Ishikawa (cell line): ENCODE measurements at regions not wholly inside any gene's neighbourhood (a gene's known extent, or its start where the extent isn't known, plus 50 kb on each side); places are given as distances from the start of the nearest gene placed in this dataset.

Source experiments
- CEBPB ChIP-seq: IDR thresholded peaks from 2 replicates; pipeline ENCODE4 v1.6.1; 2012
- CREB1 ChIP-seq: IDR thresholded peaks from 2 replicates; pipeline ENCODE4 v1.6.1; 2012; ENCODE audit warnings: low read depth
- EGR1 ChIP-seq: IDR thresholded peaks from 2 replicates; pipeline ENCODE4 v1.6.1; 2012
- EP300 ChIP-seq: IDR thresholded peaks from 2 replicates; pipeline ENCODE4 v1.6.1; 2012; ENCODE audit warnings: borderline replicate concordance
- FOXM1 ChIP-seq: IDR thresholded peaks from 2 replicates; pipeline ENCODE4 v1.6.1; 2012; ENCODE audit warnings: low read depth, borderline replicate concordance
- MAX ChIP-seq: IDR thresholded peaks from 2 replicates; pipeline ENCODE4 v1.6.1; 2012
- NFIC ChIP-seq: IDR thresholded peaks from 2 replicates; pipeline ENCODE4 v1.6.1; 2012
- RAD21 ChIP-seq: IDR thresholded peaks from 2 replicates; pipeline ENCODE4 v1.6.1; 2012; ENCODE audit warnings: low read depth
- REST ChIP-seq: IDR thresholded peaks from 2 replicates; pipeline ENCODE4 v1.6.1; 2012; ENCODE audit warnings: low read depth, mild to moderate bottlenecking
- TAF1 ChIP-seq: IDR thresholded peaks from 2 replicates; pipeline ENCODE4 v1.6.1; 2012; ENCODE audit warnings: low read depth, mild to moderate bottlenecking
- TCF12 ChIP-seq: IDR thresholded peaks from 2 replicates; pipeline ENCODE4 v1.6.1; 2012; ENCODE audit warnings: low read depth
- TEAD4 ChIP-seq: IDR thresholded peaks from 2 replicates; pipeline ENCODE4 v1.6.1; 2012
- YY1 ChIP-seq: IDR thresholded peaks from 2 replicates; pipeline ENCODE4 v1.6.1; 2012; ENCODE audit warnings: low read depth
- ZBTB7A ChIP-seq: IDR thresholded peaks from 2 replicates; pipeline ENCODE4 v1.6.1; 2012; ENCODE audit warnings: low read depth
- TF ChIP-seq, protein P1 (sequence below): IDR thresholded peaks from 2 replicates; pipeline ENCODE4 v1.6.1; 2012

DNA sequence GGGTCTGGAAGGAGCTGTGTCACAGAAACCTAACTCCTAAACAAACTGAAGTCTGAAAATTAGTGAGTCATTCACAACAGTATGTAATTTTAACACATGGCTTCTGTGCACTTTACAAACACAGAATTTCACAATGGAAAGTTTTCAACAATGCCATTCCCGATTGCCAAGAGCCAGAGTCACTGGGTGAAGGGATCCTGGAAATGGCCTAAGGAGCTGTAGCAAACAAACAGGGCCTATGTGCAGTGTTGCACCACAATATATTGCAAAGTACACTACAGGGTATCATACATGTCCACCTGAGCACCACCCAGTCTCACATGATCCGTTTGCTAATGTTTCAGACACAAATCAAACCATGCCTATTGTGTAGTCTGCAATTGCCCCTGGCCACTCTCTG is 184.7 kb upstream of the OTX2 start:
- TF ChIP-seq, protein P1, sequence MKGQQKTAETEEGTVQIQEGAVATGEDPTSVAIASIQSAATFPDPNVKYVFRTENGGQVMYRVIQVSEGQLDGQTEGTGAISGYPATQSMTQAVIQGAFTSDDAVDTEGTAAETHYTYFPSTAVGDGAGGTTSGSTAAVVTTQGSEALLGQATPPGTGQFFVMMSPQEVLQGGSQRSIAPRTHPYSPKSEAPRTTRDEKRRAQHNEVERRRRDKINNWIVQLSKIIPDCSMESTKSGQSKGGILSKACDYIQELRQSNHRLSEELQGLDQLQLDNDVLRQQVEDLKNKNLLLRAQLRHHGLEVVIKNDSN = no peak
- TF ChIP-seq CEBPB = 0 out of 2 replicates have a peak, but pooled peaks have one; percentile 13

DNA sequence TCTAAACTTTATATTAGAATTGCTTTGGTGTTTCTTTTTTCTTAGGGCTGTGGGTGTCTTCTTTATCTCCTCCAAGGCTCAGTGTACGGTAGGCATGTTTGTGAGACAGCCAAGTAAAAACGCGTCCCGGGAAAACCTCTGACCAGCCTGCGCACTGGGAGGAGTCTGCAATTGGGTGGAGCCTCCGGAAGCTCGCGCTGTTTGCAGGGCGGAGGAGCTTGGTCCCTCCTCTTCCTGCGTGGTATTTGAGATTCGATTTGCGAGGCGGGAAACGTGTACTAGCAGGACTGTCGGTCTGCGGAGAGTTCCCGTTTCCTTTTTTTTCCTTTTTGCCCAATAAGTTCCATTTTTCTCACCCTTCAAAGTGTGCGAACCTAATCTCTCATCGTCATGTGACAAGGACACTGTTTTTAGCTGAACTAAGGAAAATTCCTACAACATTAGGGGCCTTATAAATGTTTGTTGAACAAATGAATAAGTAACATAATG is 182.1 kb upstream of the OTX2 start:
- no peak for TF ChIP-seq EGR1
- TF ChIP-seq NFIC = no peak
- TF ChIP-seq, protein P1 = no peak
- TF ChIP-seq EP300 = no peak

DNA sequence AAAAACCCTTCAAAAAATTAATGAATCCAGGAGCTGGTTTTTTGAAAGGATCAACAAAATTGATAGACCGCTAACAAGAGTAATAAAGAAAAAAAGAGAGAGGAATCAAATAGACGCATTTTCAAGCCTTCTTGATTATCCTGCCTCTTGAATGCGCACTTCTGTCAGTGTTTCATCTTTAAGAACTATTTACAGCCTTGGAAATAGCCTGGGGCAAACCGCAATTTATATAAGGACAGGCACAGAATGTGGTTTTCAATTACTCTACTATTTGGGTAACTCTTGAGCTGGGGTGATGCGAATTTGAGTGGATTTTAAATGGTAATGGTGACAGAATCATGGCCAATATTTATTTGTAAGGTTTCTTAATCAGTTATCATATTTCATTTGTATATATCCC is 179.1 kb upstream of the OTX2 start:
- no peak for TF ChIP-seq TAF1
- TF ChIP-seq YY1 = no peak
- no peak for TF ChIP-seq ZBTB7A
- TF ChIP-seq, protein P1 = no peak
- TF ChIP-seq REST = no peak
- no peak for TF ChIP-seq FOXM1
- TF ChIP-seq EGR1 = no peak
- no peak for TF ChIP-seq CREB1

DNA sequence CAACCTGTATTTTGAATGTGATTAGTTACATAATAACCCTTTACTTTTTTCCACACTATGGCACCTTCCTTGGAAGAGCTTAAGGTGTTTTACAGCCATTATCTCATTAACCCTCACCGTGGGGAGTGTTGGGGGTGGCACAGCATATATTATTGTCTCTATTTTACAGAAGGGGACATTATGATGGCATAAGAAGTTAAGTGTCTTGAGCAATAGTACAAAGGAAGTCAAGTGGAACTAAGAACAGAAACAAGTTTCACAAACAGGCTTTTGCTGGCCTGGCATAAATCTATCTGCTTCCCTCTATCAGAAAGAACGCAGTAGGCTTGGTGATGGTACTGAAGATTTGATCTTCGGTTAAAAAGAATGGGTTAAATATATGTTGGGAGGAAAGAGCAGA is 169.7 kb upstream of the OTX2 start:
- no peak for TF ChIP-seq RAD21
- no peak for TF ChIP-seq ZBTB7A
- TF ChIP-seq CEBPB = peak; percentile 80
- no peak for TF ChIP-seq EGR1
- TF ChIP-seq TCF12 = no peak
- no peak for TF ChIP-seq TEAD4

DNA sequence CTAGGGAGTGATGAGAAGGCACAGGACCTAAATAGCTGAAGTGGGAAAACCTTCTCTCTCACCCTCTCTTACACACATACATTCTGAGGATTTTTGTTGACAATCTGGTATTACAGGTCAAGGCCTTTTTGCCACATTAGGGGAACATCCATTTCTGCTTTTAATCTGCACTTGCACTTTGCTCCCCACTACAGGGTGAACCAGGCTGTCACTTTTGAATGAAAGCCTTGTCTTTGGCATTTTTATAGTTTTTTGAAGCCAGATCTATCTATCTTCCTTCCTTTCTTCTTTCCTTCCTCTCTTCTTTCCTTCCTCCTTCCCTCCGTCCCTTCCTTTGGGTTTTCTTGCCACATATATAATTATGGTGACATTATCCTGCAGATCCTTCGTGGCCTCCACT is 165.9 kb upstream of the OTX2 start:
- TF ChIP-seq CREB1 = no peak
- TF ChIP-seq TEAD4 = no peak
- TF ChIP-seq REST = no peak
- TF ChIP-seq YY1 = no peak
- TF ChIP-seq EP300 = no peak
- TF ChIP-seq FOXM1 = no peak

DNA sequence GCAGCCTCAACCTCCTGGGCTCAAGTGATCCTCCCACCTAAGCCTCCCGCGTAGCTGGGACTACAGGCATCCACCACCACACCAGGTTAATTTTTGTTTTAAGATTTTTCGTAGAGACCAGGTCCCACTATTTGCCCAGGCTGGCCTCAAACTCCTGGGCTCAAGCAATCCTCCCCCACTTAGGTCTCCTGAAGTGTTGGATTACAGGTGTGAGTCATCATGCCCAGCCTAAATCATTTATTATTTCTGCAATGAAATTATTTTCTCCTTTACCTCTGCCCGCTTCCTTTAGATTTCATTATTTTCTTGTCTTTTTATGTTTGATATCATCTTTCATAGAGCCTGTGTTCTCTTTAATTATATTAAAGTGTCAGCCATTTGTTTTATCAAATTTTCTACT is 165.2 kb upstream of the OTX2 start:
- TF ChIP-seq MAX = no peak
- no peak for TF ChIP-seq TEAD4
- no peak for TF ChIP-seq REST
- TF ChIP-seq EP300 = no peak
